CD4-positive, alpha-beta T cell treated with Interleukin-6 at 100 ng/mL for 8 hours (primary cell): ENCODE measurements at regions not wholly inside any gene's neighbourhood (a gene's known extent, or its start where the extent isn't known, plus 50 kb on each side); places are given as distances from the start of the nearest gene placed in this dataset.
A peak's percentile ranks its signal among the peaks of the same experiment; 100 is the strongest.
"Not testable (repeated sequence)": the region's sequence is repeated elsewhere in the genome, so short reads cannot be mapped to it uniquely, and the experiment has no call there.

ENCODE experiments used
- DNase-seq: peaks from one replicate; pipeline ENCODE4 v3.0.0-alpha.2; 2020; ENCODE audit warnings: mixed read lengths, low spot score

DNA sequence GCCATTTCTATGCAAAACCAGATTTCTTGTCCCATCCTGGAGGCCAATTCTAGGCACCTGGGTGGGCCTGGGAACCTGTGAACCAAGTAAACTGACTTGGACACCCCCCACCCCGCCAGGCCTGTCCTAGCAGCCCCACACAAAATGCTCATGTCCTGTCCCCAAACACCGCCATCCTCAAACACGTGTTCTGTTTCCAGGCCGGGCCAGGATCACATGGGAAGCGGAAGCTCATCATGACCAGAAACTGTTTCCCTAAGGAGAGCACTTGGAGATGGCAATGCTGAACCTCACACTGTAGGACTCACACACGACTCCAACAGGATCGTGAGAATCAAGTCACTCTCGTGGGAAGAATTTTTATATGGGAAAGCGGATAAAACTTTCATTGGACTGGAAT is 78.7 kb upstream of the DRD5 start:
- DNase-seq: not testable (repeated sequence)

DNA sequence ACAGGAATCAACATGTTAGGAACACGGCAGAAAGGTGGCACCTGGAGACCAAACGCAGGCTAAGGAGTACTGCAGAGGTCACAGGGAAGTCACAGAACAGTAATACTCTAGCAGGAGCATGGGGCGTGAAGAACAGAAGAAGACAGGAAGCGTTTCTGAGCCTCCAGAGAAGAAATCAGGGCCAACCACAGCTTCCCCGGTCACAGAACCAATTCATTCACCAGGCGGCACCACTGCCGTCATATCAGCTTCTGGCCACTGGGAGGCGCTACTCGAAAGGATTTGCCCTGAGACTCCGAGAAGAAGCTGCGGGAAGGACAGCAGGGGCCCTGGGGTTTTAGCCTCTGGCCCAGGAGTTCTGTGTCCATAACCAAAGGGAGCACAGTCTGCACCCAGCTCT is 78.0 kb upstream of the DRD5 start:
- peak; percentile 65 for DNase-seq

DNA sequence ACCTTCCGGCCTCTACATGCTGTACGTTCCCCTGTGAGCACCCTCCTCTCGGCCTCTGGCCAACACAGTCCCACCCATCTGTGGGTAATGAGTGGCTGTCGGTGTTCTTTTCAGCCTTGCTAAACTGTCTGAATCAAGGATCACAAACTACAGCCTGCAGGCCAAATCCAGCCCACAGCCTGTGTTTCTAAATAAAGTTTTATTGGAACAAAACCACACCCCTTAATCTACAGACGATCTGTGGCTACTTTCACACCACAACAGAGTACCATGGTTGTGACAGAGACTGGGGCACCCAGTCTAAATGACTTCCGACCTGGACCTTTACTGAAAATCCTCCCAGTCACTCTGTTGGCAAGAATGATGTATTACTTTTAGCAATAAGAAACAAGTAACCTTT is 77.3 kb upstream of the DRD5 start:
- DNase-seq: not testable (repeated sequence)

DNA sequence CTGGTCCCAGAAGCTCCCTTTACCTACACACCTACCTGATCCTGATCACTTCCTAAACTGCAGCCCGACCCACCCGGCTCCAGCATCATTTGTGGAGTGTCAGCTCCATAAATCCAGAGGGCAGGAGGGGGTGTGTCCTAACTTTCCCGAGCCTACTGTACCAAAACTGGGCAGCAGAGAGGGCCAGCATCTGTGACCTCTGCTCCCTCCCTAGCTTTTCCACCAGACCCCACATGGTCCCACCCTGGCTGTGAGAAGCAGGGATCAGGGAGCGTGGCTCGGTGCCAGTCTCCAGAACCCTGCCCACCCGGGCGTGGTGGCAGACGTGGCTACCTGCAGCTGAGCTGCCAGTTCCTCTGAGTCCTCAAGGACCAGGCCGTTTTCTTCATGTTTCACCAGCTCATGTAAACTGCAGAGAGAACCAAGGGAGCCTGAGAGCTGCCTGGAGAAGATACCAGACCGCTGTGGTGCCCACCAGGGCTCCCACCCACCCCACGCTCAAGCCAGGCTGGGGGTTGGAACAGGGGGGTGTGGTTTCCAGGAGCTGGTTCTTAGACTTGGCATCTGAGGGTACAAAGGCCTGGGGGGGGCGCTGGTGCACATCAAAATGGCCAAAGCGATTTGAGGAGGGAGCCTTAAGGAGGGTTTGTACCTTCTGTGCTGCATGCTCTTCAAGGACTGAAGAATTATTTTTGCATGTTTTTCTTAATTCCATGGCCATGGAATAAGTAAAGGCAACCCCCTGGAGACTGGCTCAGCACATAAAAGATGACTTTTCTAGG is 76.7 kb upstream of the DRD5 start:
- DNase-seq: no peak

DNA sequence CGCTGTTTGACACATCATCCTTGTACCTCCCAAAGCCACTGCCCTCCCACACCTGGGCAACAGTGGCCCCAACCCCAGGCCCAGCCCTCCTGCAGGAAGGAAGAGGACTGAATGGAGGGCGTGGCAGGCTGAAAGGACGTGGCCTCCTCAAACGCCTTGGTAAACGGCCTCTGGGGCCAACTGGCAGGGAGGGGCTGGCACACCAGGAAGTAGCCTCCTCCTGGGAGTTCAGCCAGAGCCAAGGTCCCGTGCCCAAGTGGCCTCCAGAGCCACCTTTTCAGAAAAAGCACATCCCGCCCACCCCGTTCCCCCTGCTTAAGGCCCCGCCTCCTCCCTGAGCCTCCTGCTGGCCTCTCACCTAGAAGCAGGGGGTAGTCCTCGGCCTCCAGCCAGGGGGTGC is 74.2 kb upstream of the DRD5 start:
- DNase-seq: not testable (repeated sequence)

DNA sequence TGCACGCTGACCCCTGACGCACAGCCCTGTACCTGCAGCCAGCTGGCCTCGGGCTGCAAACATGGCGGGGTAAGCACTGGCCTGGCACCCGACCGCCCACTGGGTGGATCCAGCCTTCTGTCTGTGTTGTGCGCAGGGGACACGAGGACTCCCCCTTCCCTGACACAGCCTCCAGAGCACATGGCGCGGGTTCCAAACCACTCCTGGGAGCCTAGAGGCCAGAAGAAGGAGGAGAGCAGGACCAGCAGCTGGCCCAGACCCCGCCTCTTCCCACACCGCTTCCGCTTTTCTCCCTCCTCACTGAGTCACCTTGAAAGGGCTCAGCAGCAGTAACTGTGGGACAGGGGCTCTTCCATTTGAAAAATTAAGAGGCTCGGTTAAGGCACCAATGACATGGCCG is 73.5 kb upstream of the DRD5 start:
- DNase-seq: not testable (repeated sequence)

DNA sequence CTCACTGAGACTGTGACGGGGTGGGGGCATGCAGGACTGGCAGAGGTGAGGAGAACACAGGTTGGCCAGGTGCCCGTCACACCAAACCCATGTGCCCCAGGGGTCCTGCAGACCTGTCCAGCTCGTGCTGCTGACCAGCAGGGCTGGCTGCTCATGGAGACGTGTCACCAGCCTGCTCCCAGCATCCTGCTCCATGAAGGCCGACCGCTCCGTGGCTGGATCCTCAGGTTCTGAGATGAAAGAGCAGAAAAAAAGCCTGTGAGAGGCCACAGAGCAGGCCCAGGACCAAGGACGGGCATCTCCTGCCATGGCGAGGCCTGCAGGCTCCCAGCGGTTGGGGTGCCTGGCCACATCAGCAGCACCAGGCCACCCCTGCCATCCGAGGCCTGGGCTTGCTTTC is 71.7 kb upstream of the DRD5 start:
- no peak for DNase-seq

DNA sequence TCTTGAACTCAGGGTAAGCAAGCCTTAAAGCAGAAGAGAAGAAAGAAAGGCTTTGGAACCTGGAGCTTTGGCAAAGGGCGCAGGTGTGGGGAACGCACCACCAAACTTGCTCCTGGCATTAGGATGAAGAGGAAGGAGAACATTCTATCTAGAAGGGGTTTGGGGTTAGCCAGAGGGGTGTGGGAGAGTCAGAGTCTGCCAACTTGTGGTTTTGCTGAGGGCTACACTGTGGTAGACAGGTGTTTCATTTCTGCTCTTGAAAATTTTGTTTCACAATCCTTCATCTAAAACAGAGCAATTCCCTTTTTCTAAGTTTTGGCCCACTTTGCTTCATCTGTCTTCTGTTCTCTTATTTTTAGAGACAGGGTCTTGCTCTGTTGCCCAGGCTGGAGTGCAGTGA is 66.2 kb upstream of the DRD5 start:
- not testable (repeated sequence) for DNase-seq

DNA sequence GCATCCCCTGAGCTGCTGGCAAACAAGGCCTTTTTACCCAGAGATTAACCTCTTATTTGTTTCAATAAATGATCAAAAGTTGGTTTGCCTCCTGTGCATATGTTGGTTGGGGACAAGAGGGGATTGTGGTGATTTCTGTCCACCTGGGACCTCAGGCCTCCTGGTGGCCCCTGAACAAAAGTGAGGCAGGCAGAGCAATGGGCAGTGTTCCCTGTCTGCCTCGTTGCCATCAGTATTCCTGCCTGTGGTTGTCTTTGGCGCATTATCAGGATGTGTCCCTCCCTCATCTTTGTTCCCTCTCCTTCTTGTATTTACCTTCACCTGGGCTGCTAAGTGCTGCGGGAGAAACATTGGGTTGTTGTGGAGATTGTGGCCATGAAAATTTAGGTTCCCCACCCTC is 65.3 kb upstream of the DRD5 start:
- no peak for DNase-seq

DNA sequence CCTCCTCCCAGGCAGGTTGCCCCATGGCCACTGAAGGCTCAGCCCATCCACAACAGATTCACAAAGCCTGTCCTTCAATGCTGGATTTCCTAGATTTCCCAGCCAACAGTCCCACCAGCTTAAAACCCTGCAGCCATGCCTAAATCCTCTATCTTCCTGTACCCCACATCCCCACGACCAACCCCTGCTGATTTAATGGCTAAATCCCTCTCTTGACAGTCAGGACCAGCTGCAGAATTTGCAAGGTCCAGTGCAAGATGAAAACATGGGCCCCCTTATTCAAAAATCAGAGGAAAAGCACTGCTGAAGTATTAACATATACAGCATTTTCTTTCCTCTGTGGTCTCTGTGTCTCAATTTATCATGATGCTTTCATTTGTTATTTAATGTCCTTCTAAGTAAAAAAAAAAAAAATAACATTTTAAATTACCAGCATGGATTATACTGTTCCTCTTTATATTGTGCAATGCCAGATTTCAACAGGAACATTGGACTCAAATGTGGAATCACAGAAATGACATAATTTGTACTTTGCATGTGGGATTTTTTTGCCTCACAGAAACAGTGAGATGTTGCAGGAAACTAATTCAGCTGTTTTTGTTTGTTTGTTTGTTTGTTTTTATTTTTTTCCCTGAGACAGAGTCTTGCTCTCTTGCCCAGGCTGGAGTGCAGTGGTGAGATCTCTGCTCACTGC is 63.0 kb upstream of the DRD5 start:
- DNase-seq: not testable (repeated sequence)

DNA sequence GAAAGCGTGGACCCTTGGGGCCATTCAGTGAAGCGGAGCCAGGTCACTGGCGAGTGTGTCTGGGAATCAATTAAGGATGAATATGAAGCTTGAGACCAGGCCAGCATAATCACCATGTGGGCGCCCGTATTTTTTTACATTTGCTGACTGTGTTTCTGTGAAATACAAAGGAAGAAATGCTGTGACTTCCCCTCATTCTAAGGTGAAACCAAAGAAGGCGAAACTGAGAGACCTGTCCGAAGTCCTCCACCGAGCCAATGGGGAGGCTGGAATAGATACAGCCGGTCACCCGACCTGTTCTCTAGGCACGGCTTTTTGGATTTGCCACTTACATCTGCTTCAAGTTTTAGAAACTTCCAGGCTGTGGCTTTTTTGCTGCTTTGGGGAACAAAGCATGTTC is 59.3 kb upstream of the DRD5 start:
- not testable (repeated sequence) for DNase-seq
